Stimulated activated CD8-positive, alpha-beta memory T cell treated with anti-CD3 and anti-CD28 coated beads, Interleukin-7, amount 100 ng/mL, for 4 hours (primary cell): ENCODE measurements at regions not wholly inside any gene's neighbourhood (a gene's known extent, or its start where the extent isn't known, plus 50 kb on each side); places are given as distances from the start of the nearest gene placed in this dataset.
"Not testable (repeated sequence)": the region's sequence is repeated elsewhere in the genome, so short reads cannot be mapped to it uniquely, and the experiment has no call there.

Experiments
- DNase-seq, 2 donors: peaks; one replicate each; pipeline ENCODE4 v3.0.0-alpha.2; 2020; ENCODE audit warnings: low read depth in 2 of 2

- no peak for DNase-seq
Measured at GRCh38 chr9:129457325-129457779, 163.5 kb downstream of the C9orf50 start.

- no peak for DNase-seq
Measured at GRCh38 chr9:129456549-129457324, 164.2 kb downstream of the C9orf50 start.

GRCh38 chr9:129455151-129455995, 165.5 kb downstream of the C9orf50 start:
- DNase-seq: no peak

GRCh38 chr9:129454467-129455067, 166.3 kb downstream of the C9orf50 start:
- peak in 1 of 2 donors; percentile 26 for DNase-seq

- no peak for DNase-seq
Measured at GRCh38 chr9:129453734-129454133, 167.2 kb downstream of the C9orf50 start.

GRCh38 chr9:129451669-129452068, 169.2 kb downstream of the C9orf50 start:
- DNase-seq: no peak

- DNase-seq: no peak
Measured at GRCh38 chr9:129451089-129451656, 169.7 kb downstream of the C9orf50 start.

- no peak for DNase-seq
Measured at GRCh38 chr9:129449066-129449465, 171.8 kb downstream of the C9orf50 start.

- no peak for DNase-seq
Measured at GRCh38 chr9:129446828-129447550, 173.9 kb downstream of the C9orf50 start.

- no peak for DNase-seq
Measured at GRCh38 chr9:129445794-129446306, 175.1 kb downstream of the C9orf50 start.

GRCh38 chr9:129443515-129444164, 177.3 kb downstream of the C9orf50 start:
- not testable (repeated sequence) for DNase-seq

- DNase-seq: no peak
Measured at GRCh38 chr9:129442803-129443511, 177.9 kb downstream of the C9orf50 start.

- no peak for DNase-seq
Measured at GRCh38 chr9:129441852-129442251, 179.0 kb downstream of the C9orf50 start.

- no peak for DNase-seq
Measured at GRCh38 chr9:129440435-129441186, 180.3 kb downstream of the C9orf50 start.

GRCh38 chr9:129439242-129439641, 181.7 kb downstream of the C9orf50 start:
- DNase-seq: no peak

GRCh38 chr9:129437626-129438323, 183.1 kb downstream of the C9orf50 start:
- no peak for DNase-seq

GRCh38 chr9:129436751-129437625, 183.9 kb downstream of the C9orf50 start:
- no peak for DNase-seq
